Stimulated activated CD4-positive, alpha-beta T cell treated with anti-CD3 and anti-CD28 coated beads, TNF-alpha, amount 100 ng/mL, for 48 hours (primary cell): ENCODE measurements at regions not wholly inside any gene's neighbourhood (a gene's known extent, or its start where the extent isn't known, plus 50 kb on each side); places are given as distances from the start of the nearest gene placed in this dataset.
"Not testable (repeated sequence)": the region's sequence is repeated elsewhere in the genome, so short reads cannot be mapped to it uniquely, and the experiment has no call there.

ENCODE experiments used
- DNase-seq, 3 donors: peaks; one replicate each; pipeline ENCODE4 v3.0.0-alpha.2; 2020; ENCODE audit warnings: low read depth in 3 of 3

- DNase-seq: no peak
Measured at GRCh38 chr13:53281677-53282076, 253.1 kb downstream of the OLFM4 start.

- DNase-seq: no peak
Measured at GRCh38 chr13:53285896-53286430, 257.4 kb downstream of the OLFM4 start.

GRCh38 chr13:53298396-53298795, 269.8 kb downstream of the OLFM4 start:
- DNase-seq: no peak

GRCh38 chr13:53301449-53301848, 272.8 kb downstream of the OLFM4 start:
- DNase-seq: no peak

- not testable (repeated sequence) for DNase-seq
Measured at GRCh38 chr13:53305419-53305818, 276.8 kb downstream of the OLFM4 start.

- no peak for DNase-seq
Measured at GRCh38 chr13:53310786-53311185, 282.2 kb downstream of the OLFM4 start.

- DNase-seq: no peak
Measured at GRCh38 chr13:53311561-53311960, 282.9 kb downstream of the OLFM4 start.

- DNase-seq: no peak
Measured at GRCh38 chr13:53321296-53321801, 292.7 kb downstream of the OLFM4 start.

- no peak for DNase-seq
Measured at GRCh38 chr13:53324656-53325055, 296.0 kb downstream of the OLFM4 start.

- DNase-seq: no peak
Measured at GRCh38 chr13:53326716-53327115, 298.1 kb downstream of the OLFM4 start.

GRCh38 chr13:53327680-53328315, 299.2 kb downstream of the OLFM4 start:
- no peak for DNase-seq

GRCh38 chr13:53336441-53337160, 308.0 kb downstream of the OLFM4 start:
- no peak for DNase-seq

- DNase-seq: no peak
Measured at GRCh38 chr13:53338760-53339159, 310.1 kb downstream of the OLFM4 start.

- no peak for DNase-seq
Measured at GRCh38 chr13:53340505-53341143, 312.0 kb downstream of the OLFM4 start.

GRCh38 chr13:53341144-53341510, 312.5 kb downstream of the OLFM4 start:
- no peak for DNase-seq

- DNase-seq: no peak
Measured at GRCh38 chr13:53342623-53343360, 314.2 kb downstream of the OLFM4 start.

GRCh38 chr13:53343361-53343744, 314.7 kb downstream of the OLFM4 start:
- no peak for DNase-seq

- no peak for DNase-seq
Measured at GRCh38 chr13:53351021-53351420, 322.4 kb downstream of the OLFM4 start.

GRCh38 chr13:53357582-53357981, 329.0 kb downstream of the OLFM4 start:
- DNase-seq: no peak

- DNase-seq: no peak
Measured at GRCh38 chr13:53368948-53369347, 340.3 kb downstream of the OLFM4 start.

- no peak for DNase-seq
Measured at GRCh38 chr13:53379485-53379884, 350.9 kb downstream of the OLFM4 start.

GRCh38 chr13:53382008-53382407, 353.4 kb downstream of the OLFM4 start:
- no peak for DNase-seq
